Dermis microvascular lymphatic vessel endothelial cell (primary cell): ENCODE measurements at regions not wholly inside any gene's neighbourhood (a gene's known extent, or its start where the extent isn't known, plus 50 kb on each side); places are given as distances from the start of the nearest gene placed in this dataset.

Source experiments
- DNase-seq, 2 donors: peaks; one replicate each; pipeline versions ENCODE4 v3.0.0 to v3.0.0-alpha.2; 2010; ENCODE audit warnings: low read depth in 2 of 2

DNA sequence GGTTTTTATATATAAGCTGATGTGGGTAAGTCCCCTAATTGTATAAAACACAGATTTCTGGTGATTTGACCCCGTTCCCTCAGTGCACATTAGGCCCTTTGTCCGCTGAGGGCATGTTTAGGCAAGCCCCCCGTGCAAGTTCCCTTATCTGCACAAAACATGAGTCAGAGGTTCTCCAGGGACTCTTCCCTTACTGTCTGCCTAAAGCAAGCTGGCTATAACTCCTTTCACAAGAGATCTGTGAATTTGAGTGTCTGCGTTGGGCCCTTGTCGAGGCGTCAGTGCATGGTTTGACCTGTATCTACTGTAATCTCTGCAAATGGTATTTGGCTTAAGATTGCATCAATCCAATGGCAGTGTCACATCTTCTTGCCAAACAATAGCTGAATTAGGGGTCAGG is 712.8 kb downstream of the CDH8 start:
- no peak for DNase-seq

DNA sequence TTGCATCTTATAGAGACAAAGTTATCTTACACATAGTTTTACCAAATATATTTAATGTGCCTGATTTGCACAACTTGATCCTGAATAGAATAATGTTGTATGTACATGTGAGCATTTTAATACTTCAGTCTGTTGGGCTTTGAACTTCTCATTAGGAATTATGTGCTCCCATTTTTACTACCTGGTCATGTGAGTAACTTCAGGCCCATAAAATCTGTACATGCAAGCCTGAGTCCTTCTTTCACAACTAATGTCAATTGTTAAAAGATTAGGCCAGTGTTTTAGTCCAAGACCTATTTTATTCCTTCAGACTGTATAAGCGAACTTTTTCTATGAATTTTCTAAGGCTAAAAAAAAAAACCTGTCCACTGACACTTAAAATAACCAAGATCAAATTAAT is 715.4 kb downstream of the CDH8 start:
- DNase-seq: no peak

DNA sequence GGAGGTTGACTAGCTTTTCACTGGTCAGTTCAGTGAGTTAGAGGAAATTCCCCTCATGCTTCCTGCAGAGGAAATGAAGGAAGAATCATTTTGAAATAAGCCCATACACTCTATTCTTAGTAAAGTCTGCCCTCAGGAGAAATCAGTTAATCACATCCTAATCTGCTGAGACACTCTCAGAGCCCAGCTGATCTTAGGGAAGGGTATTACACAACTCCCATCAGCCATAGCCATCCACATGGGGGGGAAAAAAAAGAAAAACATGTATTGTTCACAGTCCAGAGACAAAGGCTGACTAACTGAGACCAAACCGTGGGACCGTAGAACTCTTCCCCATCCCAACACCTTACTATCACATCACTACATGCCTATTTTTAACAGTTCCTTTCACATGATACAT is 722.3 kb downstream of the CDH8 start:
- no peak for DNase-seq

DNA sequence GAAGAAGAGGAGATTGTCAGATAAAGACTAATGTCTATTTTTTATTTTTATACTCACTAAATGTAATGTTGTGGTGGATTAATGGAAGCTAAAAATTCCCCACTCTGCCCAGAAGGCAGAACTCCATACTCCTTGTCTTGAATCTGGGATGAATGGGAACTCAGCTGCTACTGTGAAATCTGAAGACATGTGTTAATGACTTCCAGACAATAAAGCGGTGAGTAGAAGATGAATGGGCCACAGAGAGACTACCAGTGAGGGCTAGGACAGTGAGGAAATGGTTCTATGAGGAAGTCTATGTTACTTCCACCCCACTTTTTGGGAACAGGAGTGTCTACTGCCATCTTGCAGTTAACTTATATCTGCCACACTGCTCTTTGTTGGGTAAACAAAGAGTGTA is 726.9 kb downstream of the CDH8 start:
- DNase-seq: no peak

DNA sequence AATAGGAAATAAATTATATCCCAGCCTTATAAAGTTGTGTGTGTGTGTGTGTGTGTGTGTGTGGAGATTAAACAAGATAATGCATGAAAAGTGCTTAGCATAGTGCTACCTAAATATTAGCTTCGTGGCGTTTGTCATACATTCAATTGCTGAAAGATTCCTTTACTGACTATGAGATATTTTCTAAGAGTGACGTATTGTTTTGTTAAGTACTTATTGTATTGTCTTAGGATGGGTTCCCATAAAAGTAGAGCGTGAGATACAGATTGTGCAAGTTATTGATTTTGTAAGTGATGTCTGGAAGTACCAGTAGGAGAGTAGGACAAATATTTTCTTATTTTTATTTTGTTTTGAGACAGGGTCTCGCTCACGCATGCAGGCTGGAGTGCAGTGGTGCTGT is 730.0 kb downstream of the CDH8 start:
- DNase-seq: no peak

GRCh38 chr16:61296814-61297213 is 739.4 kb downstream of the CDH8 start:
- no peak for DNase-seq

DNA sequence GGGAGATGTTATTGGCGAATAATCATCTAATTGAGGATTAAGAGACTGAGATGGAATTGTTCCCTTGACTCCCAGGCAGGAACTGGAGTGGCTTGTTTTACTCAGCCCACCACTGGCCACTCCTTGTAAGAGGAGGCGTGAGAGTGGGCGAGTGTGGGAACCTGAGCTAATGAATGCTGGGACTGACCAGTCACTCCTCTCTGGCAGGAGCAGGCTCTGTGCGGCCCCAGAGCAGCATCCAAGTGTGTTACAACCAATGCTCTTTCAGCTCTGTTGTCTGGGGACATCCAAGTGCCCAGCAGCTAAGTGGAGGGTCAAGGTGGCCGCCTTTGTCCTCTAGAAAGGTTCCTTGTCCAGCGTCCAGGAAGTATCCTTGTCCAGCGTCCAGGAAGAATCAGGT is 739.9 kb downstream of the CDH8 start:
- DNase-seq: no peak

- no peak for DNase-seq
These were observed 740.9 kb downstream of the CDH8 start for GRCh38 chr16:61295311-61295710.

GRCh38 chr16:61289141-61289540 is 747.1 kb downstream of the CDH8 start:
- no peak for DNase-seq

GRCh38 chr16:61277849-61278248 is 758.4 kb downstream of the CDH8 start:
- no peak for DNase-seq

- no peak for DNase-seq
These were observed 762.0 kb downstream of the CDH8 start for GRCh38 chr16:61274211-61274610.

- DNase-seq: no peak
These were observed 765.5 kb downstream of the CDH8 start for GRCh38 chr16:61270726-61271125.

- no peak for DNase-seq
These were observed 772.8 kb downstream of the CDH8 start for GRCh38 chr16:61263400-61263799.

GRCh38 chr16:61261315-61261714 is 774.9 kb downstream of the CDH8 start:
- no peak for DNase-seq

- DNase-seq: no peak
These were observed 789.6 kb downstream of the CDH8 start for GRCh38 chr16:61246592-61246991.

- no peak for DNase-seq
These were observed 792.3 kb downstream of the CDH8 start for GRCh38 chr16:61243954-61244353.

DNA sequence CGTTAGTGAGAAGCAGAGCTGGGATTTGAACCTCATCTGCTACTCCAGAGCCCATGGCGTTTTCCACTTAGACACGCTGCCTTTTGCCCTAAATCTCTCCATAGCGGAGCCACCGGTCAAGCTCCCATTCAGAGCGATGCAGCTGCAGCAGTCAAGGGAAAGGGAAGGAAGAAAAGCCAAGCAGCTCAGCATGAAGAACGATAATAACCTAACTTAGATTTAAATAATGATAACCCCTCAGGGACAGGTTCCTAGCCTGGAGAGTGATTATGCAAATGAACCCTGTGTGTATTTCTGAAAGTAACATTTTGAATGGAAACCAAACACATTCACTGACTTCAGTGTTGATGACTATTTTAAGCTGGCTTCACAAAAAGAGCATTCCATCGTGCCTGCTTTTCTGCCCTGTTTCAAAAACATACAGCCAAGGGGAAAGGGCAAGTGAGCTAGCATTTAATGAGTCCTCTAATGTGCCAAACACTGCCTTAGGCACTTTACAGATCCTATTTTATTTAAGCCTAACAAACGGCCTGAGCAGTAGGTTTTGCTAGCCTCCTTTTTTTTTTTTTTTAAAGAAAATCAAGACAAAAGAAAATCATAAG is 798.3 kb downstream of the CDH8 start:
- DNase-seq: no peak

DNA sequence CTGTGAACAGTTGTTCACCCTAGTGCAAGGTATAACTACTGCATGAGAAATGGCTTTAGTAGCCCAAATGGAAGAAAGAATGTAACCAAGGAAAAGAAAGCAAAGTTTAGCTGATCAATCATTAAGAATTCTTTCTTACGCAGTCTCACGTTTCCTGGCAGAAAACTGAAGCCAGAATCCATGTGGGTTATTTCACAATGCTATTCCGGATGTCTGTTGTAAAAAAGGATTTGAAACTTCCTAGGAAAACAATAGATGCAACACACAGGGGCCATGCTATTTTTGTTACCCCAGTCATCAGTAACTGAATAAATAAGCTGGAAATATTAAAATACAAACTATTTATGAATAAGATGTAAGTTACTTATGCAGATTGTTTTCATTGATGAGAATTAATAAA is 802.5 kb downstream of the CDH8 start:
- peak; percentile 6 to 11 for DNase-seq

DNA sequence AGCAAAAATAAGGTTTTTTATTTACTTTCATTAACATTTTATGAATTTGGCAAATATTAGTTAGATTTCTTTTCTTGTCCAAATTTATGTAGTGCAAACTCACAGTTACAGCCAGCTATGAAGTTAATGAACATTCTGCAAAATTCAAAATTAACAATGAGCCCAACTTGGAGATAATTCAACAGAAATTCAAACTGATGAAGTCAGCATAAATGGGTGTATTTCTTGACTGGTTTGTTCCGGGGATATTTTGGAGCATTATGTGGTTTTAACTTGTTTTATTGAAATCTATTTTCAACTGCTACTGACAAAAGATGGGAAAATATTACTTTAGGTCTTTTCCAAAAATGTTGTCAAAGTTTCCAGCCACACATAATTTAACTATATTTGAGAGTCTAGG is 807.9 kb downstream of the CDH8 start:
- DNase-seq: no peak

DNA sequence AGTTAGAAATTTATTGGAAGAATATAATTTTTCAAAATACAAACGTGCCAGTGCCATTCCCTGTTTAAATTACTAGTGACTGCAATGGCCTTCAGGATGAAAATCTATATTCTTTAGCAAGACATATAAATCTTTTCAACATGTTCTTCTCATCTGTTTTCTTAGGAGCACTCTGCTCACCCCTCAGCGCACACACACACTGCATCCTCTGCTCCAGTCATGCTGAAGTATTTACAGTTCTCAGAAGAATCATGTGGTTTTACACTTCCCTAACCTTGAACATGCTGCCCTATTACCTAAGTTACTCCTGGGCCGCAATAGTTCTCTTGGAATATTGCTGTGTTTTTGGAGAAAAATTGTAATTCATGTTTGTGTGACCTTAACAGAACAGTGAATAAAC is 820.6 kb downstream of the CDH8 start:
- no peak for DNase-seq

GRCh38 chr16:61214780-61215179 is 821.5 kb downstream of the CDH8 start:
- DNase-seq: no peak

GRCh38 chr16:61210076-61210475 is 826.2 kb downstream of the CDH8 start:
- DNase-seq: no peak

- DNase-seq: no peak
These were observed 841.2 kb downstream of the CDH8 start for GRCh38 chr16:61195006-61195405.

DNA sequence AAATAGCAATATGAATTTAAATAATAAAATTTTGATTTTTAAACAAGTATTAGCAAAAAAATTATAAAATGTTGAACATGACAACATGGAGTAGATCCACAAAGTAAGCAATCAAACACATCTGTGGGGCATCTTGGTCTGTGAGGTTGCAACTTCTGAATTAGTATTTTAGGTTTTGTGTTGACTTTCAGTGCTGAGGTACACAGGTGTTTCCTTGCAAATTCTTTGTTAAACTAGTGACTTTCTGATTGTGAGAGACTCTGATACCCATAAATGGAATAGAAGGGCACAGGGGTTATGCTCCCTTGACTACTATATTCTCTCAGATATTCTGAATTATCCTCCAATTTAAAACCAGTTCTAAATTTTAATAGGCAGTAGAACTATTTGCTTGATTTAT is 841.7 kb downstream of the CDH8 start:
- DNase-seq: no peak
